ENCODE measurements at regions not wholly inside any gene's neighbourhood (a gene's known extent, or its start where the extent isn't known, plus 50 kb on each side); places are given as distances from the start of the nearest gene placed in this dataset.

GRCh38 chr6:119686240-119686639 is 336.7 kb upstream of the MAN1A1 start:
- H3K4me3 ChIP-seq (ENCODE audit: low read depth, low read length), result no peak overlapping the region
- FAIRE-seq (no peak), DNase-seq (ENCODE audit: low read depth) (no peak)
- no peak for TF ChIP-seq CTCF (IDR thresholded peaks at IDR 0.05; ENCODE audit: insufficient read depth, low read length, severe bottlenecking)
- peaks cover 1% of the 10 kb centered on the region for H3K27me3 ChIP-seq (ENCODE audit: control insufficient read depth, insufficient read depth, low read length)
- no peaks in the 10 kb centered on the region for H3K36me3 ChIP-seq (ENCODE audit: control insufficient read depth, insufficient read depth, low read length)

DNA sequence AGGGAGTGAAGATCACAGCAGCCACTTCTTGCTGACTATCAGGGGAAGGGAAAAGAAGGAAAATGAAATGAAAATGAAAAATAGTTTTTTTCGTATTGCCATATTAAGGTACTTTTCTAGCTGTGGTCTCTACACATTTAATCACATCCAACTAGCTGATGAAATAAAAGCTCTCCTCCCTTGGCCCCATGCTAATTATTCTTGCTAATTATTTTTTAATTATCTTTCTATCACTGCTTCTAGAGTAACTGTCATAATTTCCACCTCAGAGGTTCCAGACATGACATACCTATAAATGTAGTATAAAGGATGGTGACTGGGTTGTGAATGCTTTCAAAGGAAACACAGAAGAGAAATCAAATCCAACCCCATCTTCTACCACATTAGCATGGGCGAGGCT is 334.1 kb upstream of the MAN1A1 start:
- Histone ChIP-seq H3K27me3 (ENCODE audit: control insufficient read depth, insufficient read depth, low read length) (peaks cover 1% of the 10 kb centered on the region), H3K4me3 (ENCODE audit: low read depth, low read length) (no peak overlapping the region), H3K36me3 (ENCODE audit: control insufficient read depth, insufficient read depth, low read length) (no peaks in the 10 kb centered on the region)
- TF ChIP-seq CTCF (IDR thresholded peaks at IDR 0.05; ENCODE audit: insufficient read depth, low read length, severe bottlenecking), result no peak
- DNase-seq (ENCODE audit: low read depth) (no peak), FAIRE-seq (no peak)

DNA sequence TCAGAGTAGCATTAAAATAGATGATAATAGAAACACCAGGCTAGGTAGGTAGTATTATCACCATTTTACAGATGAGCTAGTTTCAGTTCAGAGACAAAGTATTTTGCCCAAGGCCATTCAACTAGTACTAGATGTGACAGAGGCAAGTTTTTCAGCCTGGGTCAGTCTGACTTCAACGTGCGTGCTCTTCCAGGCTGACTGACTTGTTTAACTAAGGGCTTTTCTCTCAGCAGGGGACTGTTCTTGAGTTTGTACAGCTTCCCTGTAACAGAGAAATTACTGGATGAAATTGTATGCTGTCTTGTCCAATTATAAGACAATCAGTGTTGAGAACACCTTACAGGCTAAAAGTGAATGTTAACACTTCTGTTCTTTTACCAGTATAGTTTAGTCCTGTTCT is 333.5 kb upstream of the MAN1A1 start:
- no peaks in the 10 kb centered on the region for H3K36me3 ChIP-seq (ENCODE audit: control insufficient read depth, insufficient read depth, low read length)
- TF ChIP-seq CTCF (IDR thresholded peaks at IDR 0.05; ENCODE audit: insufficient read depth, low read length, severe bottlenecking), result no peak
- no peak overlapping the region for H3K4me3 ChIP-seq (ENCODE audit: low read depth, low read length)
- DNase-seq (ENCODE audit: low read depth), result no peak
- FAIRE-seq, result no peak
- peaks cover 1% of the 10 kb centered on the region for H3K27me3 ChIP-seq (ENCODE audit: control insufficient read depth, insufficient read depth, low read length)

- no peak for TF ChIP-seq CTCF (IDR thresholded peaks at IDR 0.05; ENCODE audit: insufficient read depth, low read length, severe bottlenecking)
- H3K36me3 ChIP-seq (ENCODE audit: control insufficient read depth, insufficient read depth, low read length), result no peaks in the 10 kb centered on the region
- DNase-seq (ENCODE audit: low read depth), result no peak
- no peak overlapping the region for H3K4me3 ChIP-seq (ENCODE audit: low read depth, low read length)
- no peaks in the 10 kb centered on the region for H3K27me3 ChIP-seq (ENCODE audit: control insufficient read depth, insufficient read depth, low read length)
- FAIRE-seq, result no peak
These were observed 329.4 kb upstream of the MAN1A1 start for GRCh38 chr6:119678961-119679360.

DNA sequence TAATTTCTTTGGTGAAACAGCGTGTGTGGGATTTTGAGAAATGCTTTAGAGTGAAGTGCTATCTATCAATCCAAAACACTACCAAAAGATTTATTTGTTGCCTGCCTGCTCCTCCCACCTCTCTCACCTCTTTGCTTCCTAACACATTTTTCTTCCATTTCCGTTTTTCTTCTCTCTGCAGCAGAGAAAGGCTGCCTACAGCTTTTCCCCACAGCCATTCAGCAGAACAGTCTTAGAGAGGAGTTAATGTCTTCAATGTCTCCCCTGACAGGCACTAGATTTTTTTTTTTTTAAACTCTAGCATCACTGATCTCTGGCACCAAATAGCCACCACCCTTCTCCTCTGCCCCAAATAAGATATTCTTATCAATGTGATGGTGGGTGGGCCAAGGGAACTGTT is 327.8 kb upstream of the MAN1A1 start:
- no peak for FAIRE-seq
- Histone ChIP-seq H3K27me3 (ENCODE audit: control insufficient read depth, insufficient read depth, low read length) (no peaks in the 10 kb centered on the region), H3K4me3 (ENCODE audit: low read depth, low read length) (no peak overlapping the region), H3K36me3 (ENCODE audit: control insufficient read depth, insufficient read depth, low read length) (no peaks in the 10 kb centered on the region)
- no peak for DNase-seq (ENCODE audit: low read depth)
- no peak for TF ChIP-seq CTCF (IDR thresholded peaks at IDR 0.05; ENCODE audit: insufficient read depth, low read length, severe bottlenecking)

DNA sequence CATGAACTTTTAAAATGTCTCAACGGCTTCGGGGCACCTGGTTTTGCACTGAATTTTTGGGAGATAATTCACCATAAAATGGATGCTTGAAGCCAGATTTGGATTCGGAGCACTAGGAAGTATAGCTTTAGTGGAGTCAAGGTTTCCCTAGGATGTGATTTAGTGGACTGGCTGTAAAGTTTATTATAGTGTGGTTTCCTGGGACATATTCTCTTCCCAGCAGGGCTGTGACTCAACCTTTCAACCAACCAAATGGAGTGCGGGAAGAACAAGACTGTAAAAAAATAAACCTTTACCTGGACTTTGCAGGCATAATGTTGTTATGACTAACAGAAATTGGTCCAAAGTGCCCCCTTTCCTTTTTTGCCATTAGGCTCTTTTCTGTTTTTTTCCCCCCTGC is 327.4 kb upstream of the MAN1A1 start:
- Histone ChIP-seq H3K27me3 (ENCODE audit: control insufficient read depth, insufficient read depth, low read length) (no peaks in the 10 kb centered on the region), H3K36me3 (ENCODE audit: control insufficient read depth, insufficient read depth, low read length) (no peaks in the 10 kb centered on the region), H3K4me3 (ENCODE audit: low read depth, low read length) (no peak overlapping the region)
- no peak for TF ChIP-seq CTCF (IDR thresholded peaks at IDR 0.05; ENCODE audit: insufficient read depth, low read length, severe bottlenecking)
- FAIRE-seq (no peak), DNase-seq (ENCODE audit: low read depth) (no peak)

Data from bronchial epithelial cell (primary cell).